ENCODE measurements at regions not wholly inside any gene's neighbourhood (a gene's known extent, or its start where the extent isn't known, plus 50 kb on each side); places are given as distances from the start of the nearest gene placed in this dataset.

GRCh38 chr2:104638190-104638858 lies 215.6 kb upstream of the POU3F3 start:
- intact Hi-C loops (cut with DNase I; ENCODE audit: low total_unique reads) = no loop called here

DNA sequence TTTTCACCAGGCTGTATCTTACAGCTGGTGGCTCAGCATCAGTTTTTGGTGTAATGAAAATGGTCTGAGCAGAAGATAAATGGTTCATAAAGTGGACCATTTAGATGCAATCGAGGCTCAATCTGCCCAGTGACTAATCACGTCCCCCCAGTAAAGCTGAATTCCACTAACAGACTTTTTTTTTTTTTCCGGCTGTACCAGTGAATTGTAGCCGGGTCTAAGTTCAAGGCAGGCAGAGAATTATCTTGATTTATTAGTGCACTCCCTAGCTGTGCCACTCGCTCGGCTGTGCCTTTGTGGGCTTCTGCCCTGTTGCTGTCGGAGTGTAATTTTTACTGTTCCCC lies 215.1 kb upstream of the POU3F3 start:
- no peak for TF ChIP-seq POLR2A (IDR thresholded peaks at IDR 0.05)
- TF ChIP-seq POLR2AphosphoS5 (IDR thresholded peaks at IDR 0.05) = no peak
- TF ChIP-seq, protein P1, sequence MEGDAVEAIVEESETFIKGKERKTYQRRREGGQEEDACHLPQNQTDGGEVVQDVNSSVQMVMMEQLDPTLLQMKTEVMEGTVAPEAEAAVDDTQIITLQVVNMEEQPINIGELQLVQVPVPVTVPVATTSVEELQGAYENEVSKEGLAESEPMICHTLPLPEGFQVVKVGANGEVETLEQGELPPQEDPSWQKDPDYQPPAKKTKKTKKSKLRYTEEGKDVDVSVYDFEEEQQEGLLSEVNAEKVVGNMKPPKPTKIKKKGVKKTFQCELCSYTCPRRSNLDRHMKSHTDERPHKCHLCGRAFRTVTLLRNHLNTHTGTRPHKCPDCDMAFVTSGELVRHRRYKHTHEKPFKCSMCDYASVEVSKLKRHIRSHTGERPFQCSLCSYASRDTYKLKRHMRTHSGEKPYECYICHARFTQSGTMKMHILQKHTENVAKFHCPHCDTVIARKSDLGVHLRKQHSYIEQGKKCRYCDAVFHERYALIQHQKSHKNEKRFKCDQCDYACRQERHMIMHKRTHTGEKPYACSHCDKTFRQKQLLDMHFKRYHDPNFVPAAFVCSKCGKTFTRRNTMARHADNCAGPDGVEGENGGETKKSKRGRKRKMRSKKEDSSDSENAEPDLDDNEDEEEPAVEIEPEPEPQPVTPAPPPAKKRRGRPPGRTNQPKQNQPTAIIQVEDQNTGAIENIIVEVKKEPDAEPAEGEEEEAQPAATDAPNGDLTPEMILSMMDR (IDR thresholded peaks at IDR 0.05) = no peak
- intact Hi-C loops (cut with DNase I; ENCODE audit: low total_unique reads) = no loop called here
- DNase-seq (ENCODE audit: low spot score in 2 of 2) = no peak

More at GRCh38 chr2:104638190-104638858, 215.6 kb upstream of the POU3F3 start:
- Histone ChIP-seq H3K4me3 (no peak overlapping the region), H3K4me1 (no peaks in the 10 kb centered on the region), H3K36me3 (no peaks in the 10 kb centered on the region), H3K9me3 (no peaks in the 10 kb centered on the region), H3K27ac (no peak overlapping the region), H3K27me3 (no peaks in the 10 kb centered on the region)
- no peak for DNase-seq (ENCODE audit: low spot score in 2 of 2)
- TF ChIP-seq POLR2AphosphoS5 (IDR thresholded peaks at IDR 0.05) (no peak), POLR2A (IDR thresholded peaks at IDR 0.05) (no peak)
- TF ChIP-seq, protein P1 (IDR thresholded peaks at IDR 0.05) = no peak

DNA sequence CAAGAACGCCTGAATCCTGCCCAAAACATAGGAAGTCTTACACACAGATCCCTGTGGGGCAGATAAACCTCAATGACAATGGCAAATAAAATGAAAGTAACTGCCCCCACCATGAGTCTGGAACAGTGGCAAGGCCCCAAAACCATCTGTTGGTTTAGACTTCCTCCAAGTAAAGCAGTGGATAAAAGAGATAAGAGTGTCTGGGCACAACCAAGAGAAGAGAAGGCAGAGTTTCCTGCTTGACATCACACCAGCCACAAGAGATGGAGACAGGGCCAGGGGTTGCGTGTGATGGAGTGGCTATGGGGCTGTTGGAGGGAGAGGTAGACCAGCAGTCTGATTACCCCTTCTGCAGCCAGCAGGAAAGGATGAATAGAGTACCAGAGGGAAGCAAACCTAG lies 212.1 kb upstream of the POU3F3 start:
- TF ChIP-seq, protein P1 (IDR thresholded peaks at IDR 0.05) = no peak
- TF ChIP-seq POLR2AphosphoS5 (IDR thresholded peaks at IDR 0.05) (no peak), POLR2A (IDR thresholded peaks at IDR 0.05) (no peak)
- Histone ChIP-seq H3K4me3 (no peak overlapping the region), H3K9me3 (no peaks in the 10 kb centered on the region), H3K4me1 (no peaks in the 10 kb centered on the region), H3K27ac (no peak overlapping the region), H3K36me3 (no peaks in the 10 kb centered on the region), H3K27me3 (no peaks in the 10 kb centered on the region)
- intact Hi-C loops (cut with DNase I; ENCODE audit: low total_unique reads) = no loop called here
- DNase-seq (ENCODE audit: low spot score in 2 of 2) = no peak

More for the DNA sequence above, 215.1 kb upstream of the POU3F3 start:
- Histone ChIP-seq H3K27ac (no peak overlapping the region), H3K4me3 (no peak overlapping the region), H3K27me3 (no peaks in the 10 kb centered on the region), H3K36me3 (no peaks in the 10 kb centered on the region), H3K4me1 (no peaks in the 10 kb centered on the region), H3K9me3 (no peaks in the 10 kb centered on the region)

GRCh38 chr2:104648376-104648775 lies 205.5 kb upstream of the POU3F3 start:
- H3K27ac ChIP-seq = no peak overlapping the region
- DNase-seq (ENCODE audit: low spot score in 2 of 2) = no peak
- TF ChIP-seq POLR2AphosphoS5 (IDR thresholded peaks at IDR 0.05) = no peak
- TF ChIP-seq POLR2A (IDR thresholded peaks at IDR 0.05) = no peak
- H3K9me3 ChIP-seq = no peaks in the 10 kb centered on the region
- H3K4me1 ChIP-seq = no peaks in the 10 kb centered on the region
- no peaks in the 10 kb centered on the region for H3K27me3 ChIP-seq
- intact Hi-C loops (cut with DNase I; ENCODE audit: low total_unique reads) = no loop called here
- no peak overlapping the region for H3K4me3 ChIP-seq
- H3K36me3 ChIP-seq = no peaks in the 10 kb centered on the region

DNA sequence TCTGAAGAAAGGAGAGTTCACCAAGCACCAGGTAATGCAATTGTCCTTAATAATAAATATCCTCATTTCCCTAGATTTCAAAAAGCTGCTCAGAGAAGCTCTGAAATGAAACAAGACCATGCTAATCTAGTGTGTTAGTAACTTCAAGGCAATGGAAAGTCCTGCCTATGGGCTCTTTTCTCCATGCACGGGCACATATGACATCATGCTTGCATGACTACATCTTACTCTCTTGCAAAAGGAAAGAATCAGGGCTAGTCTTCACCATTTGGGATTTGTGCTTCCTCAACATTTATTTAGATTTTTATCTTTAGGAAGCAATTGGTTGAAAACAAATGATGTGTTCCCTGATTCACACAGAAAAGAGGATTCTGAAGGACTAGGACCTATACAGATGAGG lies 204.0 kb upstream of the POU3F3 start:
- no peak overlapping the region for H3K4me3 ChIP-seq
- TF ChIP-seq, protein P1 (IDR thresholded peaks at IDR 0.05) = no peak
- TF ChIP-seq POLR2AphosphoS5 (IDR thresholded peaks at IDR 0.05) (no peak), POLR2A (IDR thresholded peaks at IDR 0.05) (no peak)
- no peak for DNase-seq (ENCODE audit: low spot score in 2 of 2)
- H3K36me3 ChIP-seq = no peaks in the 10 kb centered on the region
- no peaks in the 10 kb centered on the region for H3K9me3 ChIP-seq
- intact Hi-C loops (cut with DNase I; ENCODE audit: low total_unique reads) = no loop called here
- no peak overlapping the region for H3K27ac ChIP-seq
- H3K27me3 ChIP-seq = no peaks in the 10 kb centered on the region
- H3K4me1 ChIP-seq = no peaks in the 10 kb centered on the region
